ENCODE measurements at regions not wholly inside any gene's neighbourhood (a gene's known extent, or its start where the extent isn't known, plus 50 kb on each side); places are given as distances from the start of the nearest gene placed in this dataset.

DNA sequence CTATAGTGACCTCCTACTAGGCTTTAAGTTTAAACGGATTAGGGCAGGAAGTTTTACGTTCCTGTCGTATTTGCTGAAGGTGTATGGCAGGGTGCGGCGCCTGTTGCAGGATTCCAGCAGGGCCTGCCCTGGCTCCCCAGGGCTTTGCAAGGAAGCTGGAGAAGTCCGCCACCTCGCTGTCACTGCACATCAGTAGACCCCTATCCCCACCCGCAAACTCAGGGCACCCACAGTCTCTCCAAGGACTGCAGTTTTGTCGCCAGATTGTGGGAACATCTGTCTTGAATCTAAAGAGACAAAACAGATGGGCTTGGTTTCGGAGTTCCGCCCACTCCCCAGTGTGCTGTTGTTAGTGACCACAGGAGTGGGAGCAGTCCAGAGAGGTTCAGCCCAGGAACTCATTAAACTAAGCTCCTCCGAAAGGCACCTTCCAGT is 110.8 kb downstream of the CDC7 start:
- TF ChIP-seq, protein P1, sequence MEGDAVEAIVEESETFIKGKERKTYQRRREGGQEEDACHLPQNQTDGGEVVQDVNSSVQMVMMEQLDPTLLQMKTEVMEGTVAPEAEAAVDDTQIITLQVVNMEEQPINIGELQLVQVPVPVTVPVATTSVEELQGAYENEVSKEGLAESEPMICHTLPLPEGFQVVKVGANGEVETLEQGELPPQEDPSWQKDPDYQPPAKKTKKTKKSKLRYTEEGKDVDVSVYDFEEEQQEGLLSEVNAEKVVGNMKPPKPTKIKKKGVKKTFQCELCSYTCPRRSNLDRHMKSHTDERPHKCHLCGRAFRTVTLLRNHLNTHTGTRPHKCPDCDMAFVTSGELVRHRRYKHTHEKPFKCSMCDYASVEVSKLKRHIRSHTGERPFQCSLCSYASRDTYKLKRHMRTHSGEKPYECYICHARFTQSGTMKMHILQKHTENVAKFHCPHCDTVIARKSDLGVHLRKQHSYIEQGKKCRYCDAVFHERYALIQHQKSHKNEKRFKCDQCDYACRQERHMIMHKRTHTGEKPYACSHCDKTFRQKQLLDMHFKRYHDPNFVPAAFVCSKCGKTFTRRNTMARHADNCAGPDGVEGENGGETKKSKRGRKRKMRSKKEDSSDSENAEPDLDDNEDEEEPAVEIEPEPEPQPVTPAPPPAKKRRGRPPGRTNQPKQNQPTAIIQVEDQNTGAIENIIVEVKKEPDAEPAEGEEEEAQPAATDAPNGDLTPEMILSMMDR (IDR thresholded peaks at IDR 0.05), result no peak
- TF ChIP-seq EP300 (IDR thresholded peaks at IDR 0.05) (no peak), POLR2AphosphoS5 (IDR thresholded peaks at IDR 0.05) (no peak)

All from suprapubic skin (tissue), 4 donors.